OCI-LY7 (cell line): ENCODE measurements at regions not wholly inside any gene's neighbourhood (a gene's known extent, or its start where the extent isn't known, plus 50 kb on each side); places are given as distances from the start of the nearest gene placed in this dataset.

Source experiments
- EZH2phosphoT487 ChIP-seq: fragments of 200-600 bp; sonication (generic); IDR thresholded peaks from 2 replicates; pipeline ENCODE4 v1.6.1; 2018; ENCODE audit warnings: low read depth, borderline replicate concordance, mild to moderate bottlenecking, mixed run types, antibody characterized with exemption, low read length, moderate library complexity, mixed read lengths
- TF ChIP-seq, protein P1 (sequence below): fragments of 200-600 bp; sonication (generic); conservative IDR thresholded peaks from 2 replicates; pipeline ENCODE4 v1.5.1; 2014; ENCODE audit warnings: mild to moderate bottlenecking, antibody characterized with exemption, low read length, moderate library complexity, mixed read lengths

DNA sequence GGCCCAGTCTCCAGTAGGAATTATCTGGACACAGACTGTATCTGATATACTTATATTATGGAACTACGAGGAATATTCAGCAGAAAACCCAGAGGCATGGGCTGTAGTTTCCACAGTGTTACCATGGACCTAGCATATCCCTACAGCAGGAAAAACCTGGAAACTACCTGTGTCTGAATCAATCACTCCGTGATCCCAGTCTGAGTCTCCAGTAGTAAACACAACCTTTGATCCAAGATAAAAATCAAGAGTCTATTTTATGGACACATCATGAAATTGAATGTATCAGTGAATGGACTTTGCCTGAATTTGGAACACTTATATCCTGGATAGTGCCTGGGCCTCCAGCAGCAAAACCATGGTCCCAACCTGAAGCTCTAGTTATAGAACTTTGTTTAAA lies 57.5 kb upstream of the RBMY1B start:
- TF ChIP-seq, protein P1, sequence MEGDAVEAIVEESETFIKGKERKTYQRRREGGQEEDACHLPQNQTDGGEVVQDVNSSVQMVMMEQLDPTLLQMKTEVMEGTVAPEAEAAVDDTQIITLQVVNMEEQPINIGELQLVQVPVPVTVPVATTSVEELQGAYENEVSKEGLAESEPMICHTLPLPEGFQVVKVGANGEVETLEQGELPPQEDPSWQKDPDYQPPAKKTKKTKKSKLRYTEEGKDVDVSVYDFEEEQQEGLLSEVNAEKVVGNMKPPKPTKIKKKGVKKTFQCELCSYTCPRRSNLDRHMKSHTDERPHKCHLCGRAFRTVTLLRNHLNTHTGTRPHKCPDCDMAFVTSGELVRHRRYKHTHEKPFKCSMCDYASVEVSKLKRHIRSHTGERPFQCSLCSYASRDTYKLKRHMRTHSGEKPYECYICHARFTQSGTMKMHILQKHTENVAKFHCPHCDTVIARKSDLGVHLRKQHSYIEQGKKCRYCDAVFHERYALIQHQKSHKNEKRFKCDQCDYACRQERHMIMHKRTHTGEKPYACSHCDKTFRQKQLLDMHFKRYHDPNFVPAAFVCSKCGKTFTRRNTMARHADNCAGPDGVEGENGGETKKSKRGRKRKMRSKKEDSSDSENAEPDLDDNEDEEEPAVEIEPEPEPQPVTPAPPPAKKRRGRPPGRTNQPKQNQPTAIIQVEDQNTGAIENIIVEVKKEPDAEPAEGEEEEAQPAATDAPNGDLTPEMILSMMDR = no peak
- TF ChIP-seq EZH2phosphoT487 = no peak
